GM19239 (cell line): ENCODE measurements at regions not wholly inside any gene's neighbourhood (a gene's known extent, or its start where the extent isn't known, plus 50 kb on each side); places are given as distances from the start of the nearest gene placed in this dataset.

Source experiments
- DNase-seq: peaks from one replicate; pipeline ENCODE4 v3.0.0; 2011; ENCODE audit warnings: low spot score; ENCODE audit not compliant: insufficient read length
- FAIRE-seq: peaks from 2 replicates; lab custom pipeline; 2011; peaks lifted over from hg19 to GRCh38; lab: Jason Lieb, UNC

GRCh38 chr9:108662091-108662875 is 193.5 kb downstream of the ACTL7B start:
- FAIRE-seq = no peak
- DNase-seq = no peak

GRCh38 chr9:108656566-108656965 is 199.2 kb downstream of the ACTL7B start:
- no peak for FAIRE-seq
- DNase-seq = no peak

- DNase-seq = no peak
- no peak for FAIRE-seq
These were observed 200.0 kb downstream of the ACTL7B start for GRCh38 chr9:108655818-108656217.

GRCh38 chr9:108654566-108654965 is 201.2 kb downstream of the ACTL7B start:
- FAIRE-seq (no peak), DNase-seq (no peak)

- DNase-seq (no peak), FAIRE-seq (no peak)
These were observed 202.9 kb downstream of the ACTL7B start for GRCh38 chr9:108652851-108653250.

GRCh38 chr9:108650826-108651225 is 205.0 kb downstream of the ACTL7B start:
- FAIRE-seq = no peak
- no peak for DNase-seq

- no peak for FAIRE-seq
- DNase-seq = no peak
These were observed 210.3 kb downstream of the ACTL7B start for GRCh38 chr9:108645520-108645919.

GRCh38 chr9:108643731-108644510 is 211.9 kb downstream of the ACTL7B start:
- FAIRE-seq (no peak), DNase-seq (no peak)

- no peak for FAIRE-seq
- no peak for DNase-seq
These were observed 212.9 kb downstream of the ACTL7B start for GRCh38 chr9:108642871-108643270.

GRCh38 chr9:108640230-108640629 is 215.6 kb downstream of the ACTL7B start:
- DNase-seq (no peak), FAIRE-seq (no peak)

GRCh38 chr9:108639696-108640095 is 216.1 kb downstream of the ACTL7B start:
- no peak for FAIRE-seq
- DNase-seq = no peak

GRCh38 chr9:108639091-108639490 is 216.7 kb downstream of the ACTL7B start:
- DNase-seq = no peak
- no peak for FAIRE-seq

GRCh38 chr9:108637340-108637739 is 218.4 kb downstream of the ACTL7B start:
- FAIRE-seq (no peak), DNase-seq (no peak)

- FAIRE-seq (no peak), DNase-seq (no peak)
These were observed 219.8 kb downstream of the ACTL7B start for GRCh38 chr9:108636013-108636412.

- DNase-seq = no peak
- FAIRE-seq = no peak
These were observed 220.9 kb downstream of the ACTL7B start for GRCh38 chr9:108634672-108635462.

- FAIRE-seq (no peak), DNase-seq (no peak)
These were observed 221.6 kb downstream of the ACTL7B start for GRCh38 chr9:108634204-108634603.

- FAIRE-seq (no peak), DNase-seq (no peak)
These were observed 224.1 kb downstream of the ACTL7B start for GRCh38 chr9:108631496-108632285.

- FAIRE-seq = no peak
These were observed 227.5 kb downstream of the ACTL7B start for GRCh38 chr9:108628316-108628715.

GRCh38 chr9:108626743-108627142 is 229.0 kb downstream of the ACTL7B start:
- no peak for DNase-seq
- FAIRE-seq = no peak

More at GRCh38 chr9:108628316-108628715, 227.5 kb downstream of the ACTL7B start:
- no peak for DNase-seq
